Spleen (tissue), 7 donors: ENCODE measurements at regions not wholly inside any gene's neighbourhood (a gene's known extent, or its start where the extent isn't known, plus 50 kb on each side); places are given as distances from the start of the nearest gene placed in this dataset.

ENCODE experiments used
- CTCF ChIP-seq, 11 experiments: fragments of 200-600 bp in 7 of 11; fragments of 450-650 bp in 4 of 11; sonication (generic) in 4 of 11; IDR thresholded peaks in 8 of 11; conservative IDR thresholded peaks in 3 of 11; 1 replicate in 7 of 11; 2 replicates in 4 of 11; pipeline versions ENCODE4 v1.4.0 to v1.8.0; 2016 to 2021; ENCODE audit warnings: antibody characterized with exemption in 11 of 11, inconsistent platforms in 4 of 11, mild to moderate bottlenecking in 1 of 11
- POLR2AphosphoS5 ChIP-seq, 3 donors: sonication (generic); formaldehyde crosslinking; IDR thresholded peaks; one replicate each; pipeline ENCODE4 v1.5.1; 2017; ENCODE audit warnings: antibody characterized with exemption in 3 of 3
- donor health status: DM: no; HTN: no; CAD: no; lungs with moderate emphysema.
- donor health status: DM: no; HTN: no; CAD: no.
- donor health status: DM: no; HTN: no; CAD: no.

DNA sequence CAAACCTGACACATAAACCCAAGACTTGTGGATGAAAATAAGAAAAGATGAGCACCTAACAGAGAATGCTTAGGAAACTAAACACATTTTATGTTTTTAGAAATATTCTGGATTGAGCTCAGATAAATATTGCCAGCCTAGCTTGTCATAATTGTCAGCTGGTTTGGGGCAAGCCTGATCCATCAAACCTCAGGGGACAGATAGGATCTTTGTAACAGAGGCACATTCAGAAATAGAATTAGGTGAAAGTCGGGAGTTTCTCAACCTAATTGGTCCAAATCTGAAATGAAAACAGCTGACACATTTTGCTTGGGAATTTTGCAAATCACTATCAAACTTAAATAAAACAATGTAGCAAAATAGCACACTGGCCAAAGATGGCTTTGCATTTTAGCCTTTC is 503.7 kb downstream of the ANXA1 start:
- no peak for TF ChIP-seq CTCF (IDR thresholded peaks at IDR 0.05 in 8 of 11, conservative IDR thresholded peaks at IDR 0.05 in 3 of 11)
- TF ChIP-seq POLR2AphosphoS5 (IDR thresholded peaks at IDR 0.05), result no peak
